Brain microvascular endothelial cell (primary cell): ENCODE measurements at regions not wholly inside any gene's neighbourhood (a gene's known extent, or its start where the extent isn't known, plus 50 kb on each side); places are given as distances from the start of the nearest gene placed in this dataset.

Source experiments
- DNase-seq: peaks from one replicate; pipeline ENCODE4 v3.0.0-alpha.2; 2020
- H3K27ac ChIP-seq: fragments of 250-450 bp; sonication (Bioruptor Pico); 2 replicates; pipeline ENCODE4 v1.5.1; 2020; ENCODE audit warnings: mild to moderate bottlenecking, moderate library complexity
- H3K27me3 ChIP-seq: fragments of 250-450 bp; sonication (Bioruptor Pico); replicated peaks from 2 replicates; pipeline ENCODE4 v1.5.1; 2020; ENCODE audit warnings: mild to moderate bottlenecking
- H3K36me3 ChIP-seq: fragments of 250-450 bp; sonication (Bioruptor Pico); replicated peaks from 2 replicates; pipeline ENCODE4 v1.5.1; 2020; ENCODE audit warnings: mild to moderate bottlenecking
- H3K4me3 ChIP-seq: 2 replicates; pipeline ENCODE4 v1.5.1; 2011; ENCODE audit warnings: low read depth, mild to moderate bottlenecking, control low read depth, low read length, moderate library complexity
- CTCF ChIP-seq: IDR thresholded peaks from 2 replicates; pipeline ENCODE4 v1.5.1; 2011; ENCODE audit warnings: low read depth, mild to moderate bottlenecking, moderate library complexity, low read length, control low read depth, inconsistent platforms; ENCODE audit errors: missing control alignments
- in situ Hi-C: cut with HindIII; loops from 2 replicates; pipeline ENCODE4 v1.10.0; 2017; ENCODE audit warnings: low sequenced_read_pairs, low pct_ligation_motif_present

GRCh38 chr3:28672406-28672805, 323.8 kb upstream of the AZI2 start:
- in situ Hi-C loops = no loop called here
- no peak for DNase-seq
- Histone ChIP-seq H3K27me3 (no peaks in the 10 kb centered on the region), H3K27ac (no peak overlapping the region), H3K36me3 (no peaks in the 10 kb centered on the region), H3K4me3 (no peak overlapping the region)
- TF ChIP-seq CTCF = no peak

GRCh38 chr3:28673446-28673845, 324.8 kb upstream of the AZI2 start:
- TF ChIP-seq CTCF = no peak
- in situ Hi-C loops = no loop called here
- H3K4me3 ChIP-seq = no peak overlapping the region
- no peak for DNase-seq
- H3K36me3 ChIP-seq = no peaks in the 10 kb centered on the region
- no peaks in the 10 kb centered on the region for H3K27me3 ChIP-seq
- H3K27ac ChIP-seq = no peak overlapping the region

GRCh38 chr3:28674212-28674611, 325.6 kb upstream of the AZI2 start:
- no peak overlapping the region for H3K27ac ChIP-seq
- TF ChIP-seq CTCF = no peak

GRCh38 chr3:28677581-28677980, 329.0 kb upstream of the AZI2 start:
- Histone ChIP-seq H3K27ac (no peak overlapping the region), H3K36me3 (no peaks in the 10 kb centered on the region), H3K4me3 (no peak overlapping the region), H3K27me3 (no peaks in the 10 kb centered on the region)
- TF ChIP-seq CTCF = no peak
- in situ Hi-C loops = no loop called here
- DNase-seq = no peak

More at GRCh38 chr3:28674212-28674611, 325.6 kb upstream of the AZI2 start:
- Histone ChIP-seq H3K4me3 (no peak overlapping the region), H3K27me3 (no peaks in the 10 kb centered on the region), H3K36me3 (no peaks in the 10 kb centered on the region)
- in situ Hi-C loops = no loop called here
- no peak for DNase-seq

GRCh38 chr3:28678086-28678485, 329.5 kb upstream of the AZI2 start:
- Histone ChIP-seq H3K27ac (no peak overlapping the region), H3K4me3 (no peak overlapping the region), H3K27me3 (no peaks in the 10 kb centered on the region), H3K36me3 (no peaks in the 10 kb centered on the region)
- no peak for DNase-seq
- in situ Hi-C loops = no loop called here
- no peak for TF ChIP-seq CTCF

- Histone ChIP-seq H3K27me3 (no peaks in the 10 kb centered on the region), H3K27ac (no peak overlapping the region), H3K36me3 (no peaks in the 10 kb centered on the region), H3K4me3 (no peak overlapping the region)
- no peak for TF ChIP-seq CTCF
- DNase-seq = no peak
- in situ Hi-C loops = no loop called here
These were observed 331.4 kb upstream of the AZI2 start for GRCh38 chr3:28680050-28680449.
